T47D (cell line): ENCODE measurements at regions not wholly inside any gene's neighbourhood (a gene's known extent, or its start where the extent isn't known, plus 50 kb on each side); places are given as distances from the start of the nearest gene placed in this dataset.
A peak's percentile ranks its signal among the peaks of the same experiment; 100 is the strongest.

ENCODE experiments used
- DNase-seq, 2 experiments: peaks; one replicate each; pipeline versions ENCODE4 v3.0.0 to v3.0.0-alpha.2; 2011 to 2012; ENCODE audit warnings: low read depth in 1 of 2, low spot score in 1 of 2
- JUND ChIP-seq: IDR thresholded peaks from 2 replicates; pipeline ENCODE4 v1.6.1; 2012; ENCODE audit warnings: low read depth
- in situ Hi-C: cut with HindIII; loops from 2 replicates; pipeline ENCODE4 v1.10.0; 2016; ENCODE audit warnings: low sequenced_read_pairs, low pct_unique_long_range_greater_than_20kb

- no peak for TF ChIP-seq JUND
- in situ Hi-C loops: no loop called here
- peak in 1 of 2 experiments; percentile 51 for DNase-seq
Observed at GRCh38 chrX:129039176-129039575, 484.1 kb downstream of the SMARCA1 start.

- TF ChIP-seq JUND: no peak
- DNase-seq: peak in 1 of 2 experiments; percentile 79
- in situ Hi-C loops: no loop called here
Observed at GRCh38 chrX:129037389-129037788, 485.9 kb downstream of the SMARCA1 start.

- in situ Hi-C loops: no loop called here
- TF ChIP-seq JUND: no peak
Observed at GRCh38 chrX:129035180-129035579, 488.1 kb downstream of the SMARCA1 start.

GRCh38 chrX:129034196-129034595 is 489.1 kb downstream of the SMARCA1 start:
- no peak for TF ChIP-seq JUND
- in situ Hi-C loops: no loop called here
- DNase-seq: no peak

More at GRCh38 chrX:129035180-129035579, 488.1 kb downstream of the SMARCA1 start:
- no peak for DNase-seq

GRCh38 chrX:129026202-129026601 is 497.1 kb downstream of the SMARCA1 start:
- no peak for DNase-seq
- in situ Hi-C loops: no loop called here
- no peak for TF ChIP-seq JUND

- TF ChIP-seq JUND: no peak
- in situ Hi-C loops: no loop called here
- no peak for DNase-seq
Observed at GRCh38 chrX:129025376-129025775, 497.9 kb downstream of the SMARCA1 start.

- no peak for DNase-seq
- in situ Hi-C loops: no loop called here
- TF ChIP-seq JUND: no peak
Observed at GRCh38 chrX:129019412-129019811, 503.9 kb downstream of the SMARCA1 start.

- DNase-seq: no peak
- no peak for TF ChIP-seq JUND
- in situ Hi-C loops: no loop called here
Observed at GRCh38 chrX:129015381-129015780, 507.9 kb downstream of the SMARCA1 start.

- DNase-seq: no peak
- in situ Hi-C loops: no loop called here
- no peak for TF ChIP-seq JUND
Observed at GRCh38 chrX:129013574-129013973, 509.7 kb downstream of the SMARCA1 start.

GRCh38 chrX:129007631-129008030 is 515.7 kb downstream of the SMARCA1 start:
- no peak for TF ChIP-seq JUND

GRCh38 chrX:129006491-129006890 is 516.8 kb downstream of the SMARCA1 start:
- no peak for DNase-seq
- in situ Hi-C loops: no loop called here
- no peak for TF ChIP-seq JUND

More at GRCh38 chrX:129007631-129008030, 515.7 kb downstream of the SMARCA1 start:
- in situ Hi-C loops: no loop called here
- DNase-seq: no peak

- no peak for TF ChIP-seq JUND
- no peak for DNase-seq
- in situ Hi-C loops: no loop called here
Observed at GRCh38 chrX:129000797-129001196, 522.5 kb downstream of the SMARCA1 start.

GRCh38 chrX:129000018-129000417 is 523.3 kb downstream of the SMARCA1 start:
- no peak for DNase-seq
- TF ChIP-seq JUND: no peak
- in situ Hi-C loops: no loop called here
